LNCaP clone FGC (cell line): ENCODE measurements at regions not wholly inside any gene's neighbourhood (a gene's known extent, or its start where the extent isn't known, plus 50 kb on each side); places are given as distances from the start of the nearest gene placed in this dataset.

ENCODE experiments used
- DNase-seq: peaks from one replicate; pipeline ENCODE4 v3.0.0-alpha.2; 2011; ENCODE audit warnings: low read depth
- H3K4me3 ChIP-seq: 2 replicates; pipeline ENCODE4 v1.5.1; 2011; ENCODE audit warnings: mild to moderate bottlenecking, low read depth, low read length, control low read depth
- TF ChIP-seq, protein P1 (sequence below): IDR thresholded peaks from 2 replicates; pipeline ENCODE4 v1.5.1; 2012; ENCODE audit warnings: mild to moderate bottlenecking; ENCODE audit not compliant: control insufficient read depth, insufficient read depth; ENCODE audit errors: extremely low read depth

DNA sequence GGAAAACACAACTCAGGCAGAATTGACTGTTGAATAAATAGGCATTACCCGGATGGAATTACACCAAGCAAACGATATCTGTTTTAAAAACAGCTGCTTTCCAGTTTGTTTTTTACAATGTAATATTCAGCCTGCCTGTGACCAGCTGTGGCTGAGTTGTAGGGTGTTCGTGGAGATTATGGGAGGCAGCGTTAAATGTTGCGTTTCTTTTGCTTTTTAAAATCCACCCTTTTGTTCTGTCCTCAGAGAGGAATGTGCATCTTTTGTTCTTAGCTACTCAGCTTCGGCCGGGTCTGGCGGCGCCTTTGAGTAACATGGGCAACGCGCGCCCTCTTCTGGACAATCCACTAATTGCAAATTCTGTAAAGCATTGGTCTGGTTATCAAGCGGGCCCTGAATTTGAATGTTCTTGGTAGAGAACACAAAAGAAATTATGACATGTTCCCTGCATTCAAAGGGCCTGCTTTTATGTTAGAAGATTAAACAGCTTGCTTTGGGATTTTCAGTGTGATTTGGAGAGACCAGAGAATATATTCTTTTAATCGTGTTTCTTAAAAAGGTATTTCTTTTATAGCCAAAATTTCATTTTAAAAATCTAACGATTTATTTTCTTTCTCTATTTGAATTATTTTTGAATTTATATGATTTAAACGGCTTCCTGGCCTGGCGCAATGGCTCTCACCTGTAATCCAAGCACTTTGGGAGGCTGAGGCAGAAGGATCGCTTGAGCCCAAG is 76.3 kb upstream of the TRIM2 start:
- H3K4me3 ChIP-seq = no peak overlapping the region
- TF ChIP-seq, protein P1, sequence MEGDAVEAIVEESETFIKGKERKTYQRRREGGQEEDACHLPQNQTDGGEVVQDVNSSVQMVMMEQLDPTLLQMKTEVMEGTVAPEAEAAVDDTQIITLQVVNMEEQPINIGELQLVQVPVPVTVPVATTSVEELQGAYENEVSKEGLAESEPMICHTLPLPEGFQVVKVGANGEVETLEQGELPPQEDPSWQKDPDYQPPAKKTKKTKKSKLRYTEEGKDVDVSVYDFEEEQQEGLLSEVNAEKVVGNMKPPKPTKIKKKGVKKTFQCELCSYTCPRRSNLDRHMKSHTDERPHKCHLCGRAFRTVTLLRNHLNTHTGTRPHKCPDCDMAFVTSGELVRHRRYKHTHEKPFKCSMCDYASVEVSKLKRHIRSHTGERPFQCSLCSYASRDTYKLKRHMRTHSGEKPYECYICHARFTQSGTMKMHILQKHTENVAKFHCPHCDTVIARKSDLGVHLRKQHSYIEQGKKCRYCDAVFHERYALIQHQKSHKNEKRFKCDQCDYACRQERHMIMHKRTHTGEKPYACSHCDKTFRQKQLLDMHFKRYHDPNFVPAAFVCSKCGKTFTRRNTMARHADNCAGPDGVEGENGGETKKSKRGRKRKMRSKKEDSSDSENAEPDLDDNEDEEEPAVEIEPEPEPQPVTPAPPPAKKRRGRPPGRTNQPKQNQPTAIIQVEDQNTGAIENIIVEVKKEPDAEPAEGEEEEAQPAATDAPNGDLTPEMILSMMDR = peak; percentile 77
- peak; percentile 43 for DNase-seq

DNA sequence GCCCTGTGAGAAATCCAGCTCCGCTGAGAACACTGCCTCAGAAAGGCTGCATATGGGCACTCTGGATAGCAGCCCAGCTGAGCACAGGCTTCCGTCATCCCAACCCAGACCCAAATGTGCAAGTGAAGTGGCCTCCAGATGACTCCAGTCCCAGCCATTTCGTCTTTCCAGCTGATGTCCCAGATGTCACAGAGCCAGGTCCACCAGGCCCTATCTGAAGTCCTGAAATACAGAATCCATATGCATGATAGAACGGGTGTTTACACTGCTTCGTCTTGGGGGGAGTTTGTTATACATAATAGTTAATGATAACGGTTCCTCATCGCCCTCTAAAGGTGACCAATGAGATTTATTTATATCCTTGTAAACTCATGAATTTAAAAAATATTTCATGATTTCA is 72.6 kb upstream of the TRIM2 start:
- DNase-seq = no peak
- TF ChIP-seq, protein P1 = no peak
- no peak overlapping the region for H3K4me3 ChIP-seq

DNA sequence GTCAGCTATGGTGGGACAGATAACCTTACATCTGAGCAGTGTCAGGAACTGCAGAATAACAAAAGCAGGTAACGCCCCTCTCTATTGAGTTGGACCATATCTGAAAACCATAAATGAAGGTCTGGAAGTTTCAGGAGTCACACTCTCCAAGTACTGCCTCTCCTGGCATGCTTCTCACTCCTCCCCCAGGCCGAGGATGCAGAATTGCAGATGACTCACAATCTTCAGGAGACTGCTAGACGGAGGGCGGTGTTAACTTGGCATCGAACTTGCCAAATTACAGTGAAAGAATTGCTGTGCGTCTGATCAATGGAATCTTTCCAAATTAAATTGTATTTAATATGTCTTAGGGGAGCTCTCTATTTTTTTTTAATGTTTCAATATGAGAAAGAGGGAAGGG is 67.1 kb upstream of the TRIM2 start:
- TF ChIP-seq, protein P1 = no peak
- no peak for DNase-seq
- no peak overlapping the region for H3K4me3 ChIP-seq

DNA sequence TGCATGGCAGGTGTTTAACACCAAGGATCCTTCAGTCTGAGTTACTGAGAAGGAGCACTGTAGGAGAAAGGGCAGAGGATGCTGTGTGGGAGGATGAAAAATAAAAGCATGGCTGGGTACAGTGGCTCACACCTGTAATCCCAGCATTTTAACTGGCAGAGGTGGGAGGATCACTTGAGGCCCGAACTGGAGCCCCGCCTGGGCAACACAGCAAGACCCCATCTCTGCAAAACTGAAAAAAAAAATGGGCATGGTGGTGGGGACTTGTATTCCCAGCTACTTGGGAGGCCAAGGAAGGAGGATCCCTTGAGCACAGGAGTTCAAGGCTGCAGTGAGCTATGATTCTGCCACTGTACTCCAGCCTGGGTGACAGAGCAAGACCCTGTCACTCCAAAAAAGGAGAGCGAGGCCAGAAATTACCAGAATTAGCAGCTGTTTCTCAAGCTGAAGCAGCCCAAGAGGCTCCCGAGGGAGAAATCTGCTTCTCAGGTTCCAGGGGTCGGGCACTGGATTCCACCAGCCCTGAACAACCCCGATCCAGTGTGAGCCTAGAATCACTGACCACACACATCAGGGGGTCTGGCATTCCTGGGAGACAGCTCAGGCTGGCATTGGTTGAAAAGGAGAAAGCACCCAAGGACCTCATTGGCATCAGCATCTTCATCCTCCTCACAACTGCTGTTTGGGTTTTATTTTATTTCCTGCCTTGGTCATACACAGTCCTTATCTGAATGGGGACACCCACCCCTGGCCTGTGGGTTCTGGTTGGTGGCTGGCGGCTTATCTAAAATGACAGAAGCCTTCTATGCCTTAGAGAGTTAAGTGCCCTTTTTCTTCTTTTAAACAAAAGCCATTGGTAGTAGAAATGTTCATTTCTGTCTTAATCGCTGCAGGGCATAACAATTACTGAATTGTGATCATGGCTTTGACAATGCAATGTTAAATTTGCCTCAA is 66.3 kb upstream of the TRIM2 start:
- TF ChIP-seq, protein P1 = no peak
- H3K4me3 ChIP-seq = no peak overlapping the region
- no peak for DNase-seq

DNA sequence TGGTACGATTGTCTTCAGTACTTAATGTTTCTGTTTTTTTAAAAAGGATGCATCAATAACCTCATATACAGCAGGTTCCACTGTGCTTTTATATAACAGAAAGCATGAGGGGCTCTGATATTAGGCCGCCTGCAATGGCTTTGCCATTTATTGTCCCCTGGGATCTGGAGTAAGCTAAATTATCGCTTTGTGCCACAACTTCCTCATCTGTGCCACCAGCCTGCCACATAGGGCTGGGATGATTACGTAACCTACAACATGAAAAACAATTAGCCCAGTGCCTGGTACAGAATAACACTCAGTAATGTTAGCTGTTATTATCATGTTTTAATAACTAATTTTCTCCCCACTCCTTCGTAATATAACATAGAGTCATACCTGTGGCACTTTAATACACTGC is 65.5 kb upstream of the TRIM2 start:
- H3K4me3 ChIP-seq = no peak overlapping the region
- TF ChIP-seq, protein P1 = no peak
- no peak for DNase-seq

DNA sequence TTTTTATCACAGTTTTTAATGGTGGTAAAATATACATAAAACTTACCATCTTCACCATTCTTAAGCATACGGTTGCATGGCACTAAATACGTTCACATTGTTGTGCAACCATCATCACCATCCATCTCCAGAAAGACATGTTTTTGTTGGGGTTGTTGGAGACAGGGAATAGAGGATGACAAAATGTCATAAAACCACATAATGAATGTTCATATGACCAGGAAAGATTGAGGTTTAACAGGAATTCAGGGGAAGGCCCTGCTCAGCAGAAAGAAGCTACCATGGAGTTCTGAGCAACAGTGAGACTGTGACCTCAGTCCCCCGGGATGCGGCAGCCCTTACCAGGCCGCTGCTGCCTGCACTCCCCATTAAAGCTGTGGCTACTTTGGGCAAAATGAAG is 63.9 kb upstream of the TRIM2 start:
- TF ChIP-seq, protein P1 = no peak
- H3K4me3 ChIP-seq = no peak overlapping the region
- no peak for DNase-seq

DNA sequence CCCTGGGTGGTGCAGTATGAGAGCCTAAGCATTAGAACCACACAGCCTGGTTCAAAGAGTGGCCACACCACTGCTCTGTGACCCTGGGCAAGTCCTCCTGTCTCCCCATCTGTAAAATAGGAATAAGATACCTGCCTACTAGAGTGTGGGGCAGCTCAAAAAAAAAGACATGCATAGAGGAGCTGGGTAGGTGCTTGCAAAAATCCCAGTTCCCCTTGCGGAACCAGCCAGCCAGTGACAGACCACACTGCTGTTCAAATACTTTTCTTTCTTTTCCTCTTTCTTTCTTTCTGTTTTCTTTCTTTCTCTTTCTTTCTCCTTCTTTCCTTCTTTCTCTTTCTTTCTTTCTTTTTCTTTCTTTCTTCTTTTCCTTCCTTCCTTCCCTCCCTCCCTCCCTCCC is 63.0 kb upstream of the TRIM2 start:
- TF ChIP-seq, protein P1 = no peak
- DNase-seq = no peak
- H3K4me3 ChIP-seq = no peak overlapping the region
